GM12891 (cell line): ENCODE measurements at regions not wholly inside any gene's neighbourhood (a gene's known extent, or its start where the extent isn't known, plus 50 kb on each side); places are given as distances from the start of the nearest gene placed in this dataset.

Experiments
- PAX5 ChIP-seq: IDR thresholded peaks from 2 replicates; pipeline ENCODE4 v1.6.1; 2011; ENCODE audit warnings: low read length, moderate library complexity, mild to moderate bottlenecking; ENCODE audit not compliant: insufficient read depth, severe bottlenecking
- POLR2A ChIP-seq: IDR thresholded peaks from 2 replicates; pipeline ENCODE4 v1.6.1; 2011; ENCODE audit warnings: low read depth, low read length, control low read depth
- POLR2AphosphoS5 ChIP-seq: IDR thresholded peaks from 2 replicates; pipeline ENCODE4 v1.6.1; 2011; ENCODE audit warnings: low read depth, low read length, control low read depth
- POU2F2 ChIP-seq: IDR thresholded peaks from 2 replicates; pipeline ENCODE4 v1.6.1; 2011; ENCODE audit warnings: low read depth, mild to moderate bottlenecking, control low read depth, low read length, moderate library complexity
- SPI1 ChIP-seq: IDR thresholded peaks from 2 replicates; pipeline ENCODE4 v1.6.1; 2011; ENCODE audit warnings: low read depth, low read length, control low read depth
- TAF1 ChIP-seq: IDR thresholded peaks from 2 replicates; pipeline ENCODE4 v1.6.1; 2011; ENCODE audit warnings: low read depth, low read length, control low read depth

DNA sequence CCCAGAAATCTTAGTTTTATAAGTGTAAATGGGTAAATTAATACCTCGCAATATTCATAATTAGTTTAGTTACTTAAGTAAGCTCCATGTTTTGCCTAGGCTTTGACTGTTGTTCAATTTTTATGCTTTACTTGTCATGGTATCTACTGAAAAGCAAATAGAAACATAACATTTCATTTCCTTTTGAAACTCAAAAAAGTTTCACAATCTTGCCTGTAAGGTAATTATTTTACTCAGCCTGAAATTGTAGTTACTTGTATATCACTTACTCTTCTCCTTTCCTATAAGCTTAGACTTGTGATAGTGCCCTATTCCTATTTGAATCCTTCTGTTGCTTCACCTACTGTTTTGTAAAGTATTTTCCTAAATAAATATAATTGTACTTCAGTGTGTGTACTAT lies 914.4 kb upstream of the COX7C start:
- TF ChIP-seq POLR2AphosphoS5 (no peak), POLR2A (no peak), SPI1 (no peak), TAF1 (no peak), POU2F2 (no peak), PAX5 (no peak)
